HG02642 (cell line): ENCODE measurements at regions not wholly inside any gene's neighbourhood (a gene's known extent, or its start where the extent isn't known, plus 50 kb on each side); places are given as distances from the start of the nearest gene placed in this dataset.
A peak's percentile ranks its signal among the peaks of the same experiment; 100 is the strongest.

Experiments
- ATAC-seq: cut with Tn5 transposase; IDR thresholded peaks from one replicate; pipeline ENCODE4 v1.9.1; 2021; ENCODE audit warnings: mild to moderate bottlenecking; ENCODE audit not compliant: unreplicated experiment, poor library complexity

- ATAC-seq = no peak
Measured at GRCh38 chr13:50575138-50575537, 268.4 kb downstream of the DLEU7 start.

- no peak for ATAC-seq
Measured at GRCh38 chr13:50576156-50576555, 267.3 kb downstream of the DLEU7 start.

GRCh38 chr13:50577806-50578205 is 265.7 kb downstream of the DLEU7 start:
- no peak for ATAC-seq

- no peak for ATAC-seq
Measured at GRCh38 chr13:50580684-50581305, 262.7 kb downstream of the DLEU7 start.

- no peak for ATAC-seq
Measured at GRCh38 chr13:50581586-50582196, 261.8 kb downstream of the DLEU7 start.

- ATAC-seq = no peak
Measured at GRCh38 chr13:50584856-50585580, 258.5 kb downstream of the DLEU7 start.

GRCh38 chr13:50585674-50586413 is 257.6 kb downstream of the DLEU7 start:
- no peak for ATAC-seq

- ATAC-seq = no peak
Measured at GRCh38 chr13:50586414-50587083, 256.9 kb downstream of the DLEU7 start.

- no peak for ATAC-seq
Measured at GRCh38 chr13:50587115-50587514, 256.4 kb downstream of the DLEU7 start.

- ATAC-seq = no peak
Measured at GRCh38 chr13:50587645-50588373, 255.7 kb downstream of the DLEU7 start.

GRCh38 chr13:50588491-50589130 is 254.9 kb downstream of the DLEU7 start:
- ATAC-seq = no peak

GRCh38 chr13:50589139-50589538 is 254.4 kb downstream of the DLEU7 start:
- no peak for ATAC-seq

GRCh38 chr13:50589651-50590054 is 253.8 kb downstream of the DLEU7 start:
- ATAC-seq = no peak

GRCh38 chr13:50592412-50593155 is 250.9 kb downstream of the DLEU7 start:
- ATAC-seq = no peak

- ATAC-seq = no peak
Measured at GRCh38 chr13:50593207-50593606, 250.3 kb downstream of the DLEU7 start.

- peak; percentile 88 for ATAC-seq
Measured at GRCh38 chr13:50594276-50595051, 249.0 kb downstream of the DLEU7 start.

GRCh38 chr13:50595196-50595595 is 248.3 kb downstream of the DLEU7 start:
- ATAC-seq = no peak

GRCh38 chr13:50596156-50596555 is 247.3 kb downstream of the DLEU7 start:
- no peak for ATAC-seq
